IMR-90 (cell line): ENCODE measurements at regions not wholly inside any gene's neighbourhood (a gene's known extent, or its start where the extent isn't known, plus 50 kb on each side); places are given as distances from the start of the nearest gene placed in this dataset.

Experiments used
- ATAC-seq: fragments of 200-7000 bp; cut with Tn5 transposase; 2 replicates; pipeline ENCODE4 v1.9.1; 2020; ENCODE audit warnings: low read depth, mild to moderate bottlenecking, moderate library complexity
- BruUV-seq: library from RNA; stranded (reverse); fragments of 400-500 nt; replicated peaks from 2 replicates; lab custom pipeline; 2021; lab: Mats Ljungman, UMichigan
- CTCF ChIA-PET: fragments of 300-600 bp; formaldehyde crosslinking; extraction: SDS; loops from one replicate; lab custom pipeline; 2021; ENCODE audit warnings: antibody characterized with exemption; lab: Yijun Ruan, JAX
- POLR2A ChIA-PET: fragments of 300-600 bp; sonication (Branson Sonifier 250); formaldehyde crosslinking; loops from one replicate; lab custom pipeline; 2022; ENCODE audit warnings: antibody characterized with exemption; ENCODE audit not compliant: unreplicated experiment; lab: Charles Lee
- DNase-seq: peaks from one replicate; pipeline ENCODE4 v3.0.0; 2013
- H2AFZ ChIP-seq: replicated peaks from 2 replicates; pipeline ENCODE3; 2013; ENCODE audit warnings: low read length, mild to moderate bottlenecking; ENCODE audit not compliant: poor library complexity
- H2AK5ac ChIP-seq: 2 replicates; pipeline ENCODE4 v1.6.1; 2013; ENCODE audit warnings: low read depth, low read length, inconsistent platforms
- H2AK9ac ChIP-seq: replicated peaks from 2 replicates; pipeline ENCODE3; 2013; ENCODE audit warnings: mild to moderate bottlenecking, low read depth, low read length, moderate library complexity; ENCODE audit not compliant: poor library complexity
- H2BK120ac ChIP-seq: 2 replicates; pipeline ENCODE4 v1.6.1; 2013; ENCODE audit warnings: low read depth, low read length, inconsistent platforms
- H2BK15ac ChIP-seq: 3 replicates; pipeline ENCODE4 v1.6.1; 2013; ENCODE audit warnings: low read depth, low read length, inconsistent platforms
- H2BK20ac ChIP-seq: 2 replicates; pipeline ENCODE4 v1.6.1; 2013; ENCODE audit warnings: low read depth, mild to moderate bottlenecking, inconsistent platforms, low read length, moderate library complexity
- H2BK5ac ChIP-seq: 2 replicates; pipeline ENCODE4 v1.6.1; 2013; ENCODE audit warnings: mild to moderate bottlenecking, low read depth, low read length, inconsistent platforms; ENCODE audit not compliant: poor library complexity, severe bottlenecking
- H3K14ac ChIP-seq: replicated peaks from 2 replicates; pipeline ENCODE4 v1.6.1; 2013; ENCODE audit warnings: low read depth, low read length, inconsistent platforms
- H3K18ac ChIP-seq: 2 replicates; pipeline ENCODE4 v1.6.1; 2013; ENCODE audit warnings: low read depth, low read length, control low read depth
- H3K23ac ChIP-seq: 2 replicates; pipeline ENCODE4 v1.6.1; 2013; ENCODE audit warnings: low read depth, low read length, inconsistent platforms
- H3K27ac ChIP-seq: 2 replicates; pipeline ENCODE4 v1.5.1; 2013; ENCODE audit warnings: mild to moderate bottlenecking, control low read depth, low read length; ENCODE audit not compliant: insufficient read depth
- H3K27me3 ChIP-seq: 2 replicates; pipeline ENCODE4 v1.6.1; 2013; ENCODE audit warnings: low read length; ENCODE audit not compliant: control insufficient read depth, insufficient read depth
- H3K36me3 ChIP-seq: 2 replicates; pipeline ENCODE4 v1.6.1; 2013; ENCODE audit warnings: low read length, mixed read lengths; ENCODE audit not compliant: control insufficient read depth, insufficient read depth
- H3K4ac ChIP-seq: 2 replicates; pipeline ENCODE4 v1.6.1; 2013; ENCODE audit warnings: low read depth, low read length, inconsistent platforms
- H3K4me1 ChIP-seq: 2 replicates; pipeline ENCODE4 v1.6.1; 2013; ENCODE audit warnings: low read length, mixed read lengths; ENCODE audit not compliant: control insufficient read depth, insufficient read depth
- H3K4me2 ChIP-seq: 2 replicates; pipeline ENCODE4 v1.6.1; 2013; ENCODE audit warnings: low read depth, mild to moderate bottlenecking, control low read depth, low read length, moderate library complexity
- H3K4me3 ChIP-seq: 2 replicates; pipeline ENCODE4 v1.5.1; 2013; ENCODE audit warnings: low read depth, mild to moderate bottlenecking, control low read depth, low read length, moderate library complexity; ENCODE audit not compliant: insufficient read depth
- H3K56ac ChIP-seq: 2 replicates; pipeline ENCODE4 v1.6.1; 2013; ENCODE audit warnings: low read length, inconsistent platforms; ENCODE audit not compliant: insufficient read depth; ENCODE audit errors: extremely low read depth
- H3K79me1 ChIP-seq, 2 experiments: 2 replicates each; pipeline ENCODE4 v1.6.1; 2013; ENCODE audit warnings: low read length in 2 of 2, inconsistent platforms in 1 of 2, low read depth in 1 of 2
- H3K9ac ChIP-seq: 2 replicates; pipeline ENCODE4 v1.6.1; 2013; ENCODE audit warnings: low read depth, low read length, control low read depth
- H3K9me1 ChIP-seq: 2 replicates; pipeline ENCODE4 v1.6.1; 2013; ENCODE audit warnings: low read length, inconsistent platforms; ENCODE audit not compliant: insufficient read depth
- H3K9me3 ChIP-seq: 2 replicates; pipeline ENCODE4 v1.6.1; 2013; ENCODE audit warnings: low read length; ENCODE audit not compliant: control insufficient read depth, insufficient read depth
- H4K20me1 ChIP-seq: 2 replicates; pipeline ENCODE4 v1.6.1; 2013; ENCODE audit warnings: low read length, inconsistent platforms; ENCODE audit not compliant: insufficient read depth
- H4K5ac ChIP-seq: 2 replicates; pipeline ENCODE4 v1.6.1; 2013; ENCODE audit warnings: mild to moderate bottlenecking, low read depth, low read length, control low read depth
- H4K8ac ChIP-seq, 2 experiments: 2 replicates each; pipeline ENCODE4 v1.6.1; 2013; ENCODE audit warnings: low read depth in 2 of 2, low read length in 2 of 2, control low read depth in 1 of 2, inconsistent platforms in 1 of 2
- H4K91ac ChIP-seq: 2 replicates; pipeline ENCODE4 v1.6.1; 2013; ENCODE audit warnings: low read depth, low read length, inconsistent platforms; ENCODE audit not compliant: insufficient read depth
- BHLHE40 ChIP-seq: fragments of 150-350 bp; IDR thresholded peaks from 2 replicates; pipeline ENCODE4 v1.6.1; 2016; ENCODE audit warnings: mild to moderate bottlenecking, low read depth, low read length
- CEBPB ChIP-seq: IDR thresholded peaks from 2 replicates; pipeline ENCODE4 v1.6.1; 2012; ENCODE audit warnings: low read depth, low read length, improper control_type of control experiment
- CHD1 ChIP-seq: IDR thresholded peaks from 2 replicates; pipeline ENCODE4 v1.6.1; 2012; ENCODE audit warnings: low read depth, low read length, improper control_type of control experiment
- FOS ChIP-seq: fragments of 150-350 bp; IDR thresholded peaks from 2 replicates; pipeline ENCODE4 v1.6.1; 2016; ENCODE audit warnings: low read depth, low read length
- MAFK ChIP-seq: IDR thresholded peaks from 2 replicates; pipeline ENCODE4 v1.6.1; 2012; ENCODE audit warnings: low read depth, low read length, improper control_type of control experiment
- MAZ ChIP-seq: IDR thresholded peaks from 2 replicates; pipeline ENCODE4 v1.6.1; 2012; ENCODE audit warnings: low read depth, mild to moderate bottlenecking, low read length, improper control_type of control experiment, moderate library complexity, borderline replicate concordance
- MXI1 ChIP-seq: IDR thresholded peaks from 2 replicates; pipeline ENCODE4 v1.6.1; 2012; ENCODE audit warnings: low read depth, mild to moderate bottlenecking, low read length, moderate library complexity, borderline replicate concordance
- NFE2L2 ChIP-seq: fragments of 150-350 bp; IDR thresholded peaks from 2 replicates; pipeline ENCODE4 v1.6.1; 2016; ENCODE audit warnings: low read depth, mild to moderate bottlenecking, low read length
- POLR2A ChIP-seq: IDR thresholded peaks from 2 replicates; pipeline ENCODE4 v1.6.1; 2012; ENCODE audit warnings: mild to moderate bottlenecking, low read depth, low read length
- RAD21 ChIP-seq: IDR thresholded peaks from 2 replicates; pipeline ENCODE4 v1.6.1; 2012; ENCODE audit warnings: low read length, improper control_type of control experiment
- RCOR1 ChIP-seq: IDR thresholded peaks from 2 replicates; pipeline ENCODE4 v1.6.1; 2012; ENCODE audit warnings: mild to moderate bottlenecking, low read length, improper control_type of control experiment; ENCODE audit not compliant: insufficient replicate concordance
- RFX5 ChIP-seq: IDR thresholded peaks from 2 replicates; pipeline ENCODE4 v1.8.0; 2012; ENCODE audit warnings: low read depth, mild to moderate bottlenecking, low read length, moderate library complexity
- SMC3 ChIP-seq: fragments of 150-350 bp; IDR thresholded peaks from 2 replicates; pipeline ENCODE4 v1.6.1; 2016; ENCODE audit warnings: low read depth, mild to moderate bottlenecking, antibody characterized with exemption, low read length, moderate library complexity
- WGBS, 2 experiments: methylation state at CpG; one replicate each; pipeline versions ENCODE4 v1.1.5 to v1.1.7; 2013; ENCODE audit warnings: missing lambda C conversion rate in 2 of 2; ENCODE audit not compliant: insufficient read length in 1 of 2; ENCODE audit errors: extremely low coverage in 2 of 2; 5-methylcytosine and 5-hydroxymethylcytosine counted together
- dilution Hi-C: fragments of 300-500 bp; cut with HindIII; formaldehyde crosslinking; loops from one replicate; pipeline ENCODE4 v1.14.3; 2018; ENCODE audit warnings: low sequenced_read_pairs; ENCODE audit not compliant: unreplicated experiment
- in situ Hi-C: fragments of 300-500 bp; cut with MboI; formaldehyde crosslinking; loops from 3 replicates; pipeline ENCODE4 v1.14.3; 2019; ENCODE audit warnings: low sequenced_read_pairs, inconsistent platforms, mixed read lengths
- intact Hi-C: fragments of 100-400 bp; cut with micrococcal nuclease; formaldehyde crosslinking; loops from 2 replicates; pipeline ENCODE4 v1.10.0; 2022
- TF ChIP-seq, protein P1 (sequence below): fragments of 150-350 bp; IDR thresholded peaks from 2 replicates; pipeline ENCODE4 v1.6.1; 2016; ENCODE audit warnings: low read depth, mild to moderate bottlenecking, low read length, moderate library complexity, borderline replicate concordance
- TF ChIP-seq, protein P2 (sequence below): fragments of 150-350 bp; IDR thresholded peaks from 2 replicates; pipeline ENCODE4 v1.6.1; 2017; ENCODE audit warnings: mild to moderate bottlenecking, antibody characterized with exemption, low read length, low read depth
- TF ChIP-seq, protein P3 (sequence below): conservative IDR thresholded peaks from 2 replicates; pipeline ENCODE4 v1.5.1; 2012; ENCODE audit warnings: mild to moderate bottlenecking, low read depth, low read length, improper control_type of control experiment

DNA sequence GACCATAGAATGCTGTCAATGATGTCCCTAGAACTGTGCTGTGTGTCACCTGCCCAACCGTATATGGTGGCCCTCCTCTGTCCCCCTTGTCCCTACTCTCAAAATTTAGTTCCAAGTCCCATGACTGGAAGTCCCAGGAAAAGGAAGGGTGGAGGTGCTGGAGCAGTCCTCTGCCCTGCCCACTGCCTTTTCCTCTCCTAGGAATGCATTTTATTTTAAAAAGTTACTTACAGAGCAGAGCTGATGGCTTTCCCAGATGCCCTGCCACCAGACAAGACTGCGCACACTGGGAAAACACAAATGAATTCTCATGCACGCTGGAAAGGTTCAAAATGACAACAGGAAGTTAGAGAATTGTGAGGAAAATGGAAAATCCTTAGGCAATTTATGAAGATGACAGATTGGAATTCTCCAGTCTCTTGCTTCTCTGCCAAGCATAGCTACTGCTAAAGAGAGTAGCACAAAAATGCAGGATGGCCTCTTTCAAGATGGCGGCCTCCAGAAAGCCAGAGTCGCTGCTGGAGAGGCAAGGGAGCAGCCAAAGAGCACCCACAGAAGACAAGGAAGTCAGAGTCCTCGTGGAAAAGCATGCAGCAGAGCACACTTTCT is 117.1 kb upstream of the TSC22D1 start:
- Histone ChIP-seq H4K8ac (no peak overlapping the region), H3K79me1 (no peaks in the 10 kb centered on the region), H3K9me3 (no peaks in the 10 kb centered on the region), H4K20me1 (no peaks in the 10 kb centered on the region), H3K14ac (no peak overlapping the region), H3K4me1 (no peaks in the 10 kb centered on the region), H3K23ac (no peak overlapping the region; the same call in 1 of the 2 replicates), H3K18ac (no peak overlapping the region), H2BK120ac (no peak overlapping the region), H4K5ac (no peak overlapping the region), H3K4me3 (no peak overlapping the region), H3K27ac (no peak overlapping the region), H3K56ac (no peak overlapping the region), H4K91ac (no peak overlapping the region), H2AK9ac (no peak overlapping the region), H3K9me1 (no peaks in the 10 kb centered on the region), H2AK5ac (no peak overlapping the region), H3K4me2 (no peak overlapping the region), H3K36me3 (no peaks in the 10 kb centered on the region), H2AFZ (peak overlapping the region; percentile 19), H2BK20ac (no peak overlapping the region), H3K9ac (no peak overlapping the region), H2BK5ac (no peak overlapping the region), H3K27me3 (no peaks in the 10 kb centered on the region), H2BK15ac (no peak overlapping the region), H3K4ac (no peak overlapping the region)
- DNase-seq = no peak
- in situ Hi-C loops = no loop called here
- 82% methylated on average over 2 of the region's 6 CpGs; no CpG with 5 or more reads in 1 of the 2 experiments for WGBS, 2 experiments
- CTCF ChIA-PET = no interaction called here
- no peak for TF ChIP-seq SMC3
- no peak for TF ChIP-seq RAD21
- no peak for TF ChIP-seq CEBPB
- no peak for TF ChIP-seq RFX5
- TF ChIP-seq NFE2L2 = no peak
- no peak for TF ChIP-seq MAZ
- TF ChIP-seq RCOR1 = no peak
- no peak for TF ChIP-seq MAFK
- no peak for TF ChIP-seq CHD1
- TF ChIP-seq MXI1 = no peak
- TF ChIP-seq, protein P1, sequence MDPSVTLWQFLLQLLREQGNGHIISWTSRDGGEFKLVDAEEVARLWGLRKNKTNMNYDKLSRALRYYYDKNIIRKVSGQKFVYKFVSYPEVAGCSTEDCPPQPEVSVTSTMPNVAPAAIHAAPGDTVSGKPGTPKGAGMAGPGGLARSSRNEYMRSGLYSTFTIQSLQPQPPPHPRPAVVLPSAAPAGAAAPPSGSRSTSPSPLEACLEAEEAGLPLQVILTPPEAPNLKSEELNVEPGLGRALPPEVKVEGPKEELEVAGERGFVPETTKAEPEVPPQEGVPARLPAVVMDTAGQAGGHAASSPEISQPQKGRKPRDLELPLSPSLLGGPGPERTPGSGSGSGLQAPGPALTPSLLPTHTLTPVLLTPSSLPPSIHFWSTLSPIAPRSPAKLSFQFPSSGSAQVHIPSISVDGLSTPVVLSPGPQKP = no peak
- TF ChIP-seq, protein P2, sequence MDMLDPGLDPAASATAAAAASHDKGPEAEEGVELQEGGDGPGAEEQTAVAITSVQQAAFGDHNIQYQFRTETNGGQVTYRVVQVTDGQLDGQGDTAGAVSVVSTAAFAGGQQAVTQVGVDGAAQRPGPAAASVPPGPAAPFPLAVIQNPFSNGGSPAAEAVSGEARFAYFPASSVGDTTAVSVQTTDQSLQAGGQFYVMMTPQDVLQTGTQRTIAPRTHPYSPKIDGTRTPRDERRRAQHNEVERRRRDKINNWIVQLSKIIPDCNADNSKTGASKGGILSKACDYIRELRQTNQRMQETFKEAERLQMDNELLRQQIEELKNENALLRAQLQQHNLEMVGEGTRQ = no peak
- no peak for TF ChIP-seq POLR2A
- no peak for TF ChIP-seq BHLHE40
- TF ChIP-seq, protein P3, sequence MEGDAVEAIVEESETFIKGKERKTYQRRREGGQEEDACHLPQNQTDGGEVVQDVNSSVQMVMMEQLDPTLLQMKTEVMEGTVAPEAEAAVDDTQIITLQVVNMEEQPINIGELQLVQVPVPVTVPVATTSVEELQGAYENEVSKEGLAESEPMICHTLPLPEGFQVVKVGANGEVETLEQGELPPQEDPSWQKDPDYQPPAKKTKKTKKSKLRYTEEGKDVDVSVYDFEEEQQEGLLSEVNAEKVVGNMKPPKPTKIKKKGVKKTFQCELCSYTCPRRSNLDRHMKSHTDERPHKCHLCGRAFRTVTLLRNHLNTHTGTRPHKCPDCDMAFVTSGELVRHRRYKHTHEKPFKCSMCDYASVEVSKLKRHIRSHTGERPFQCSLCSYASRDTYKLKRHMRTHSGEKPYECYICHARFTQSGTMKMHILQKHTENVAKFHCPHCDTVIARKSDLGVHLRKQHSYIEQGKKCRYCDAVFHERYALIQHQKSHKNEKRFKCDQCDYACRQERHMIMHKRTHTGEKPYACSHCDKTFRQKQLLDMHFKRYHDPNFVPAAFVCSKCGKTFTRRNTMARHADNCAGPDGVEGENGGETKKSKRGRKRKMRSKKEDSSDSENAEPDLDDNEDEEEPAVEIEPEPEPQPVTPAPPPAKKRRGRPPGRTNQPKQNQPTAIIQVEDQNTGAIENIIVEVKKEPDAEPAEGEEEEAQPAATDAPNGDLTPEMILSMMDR = no peak
- TF ChIP-seq FOS = no peak
- no peak for ATAC-seq
- dilution Hi-C loops = no loop called here
- POLR2A ChIA-PET = interaction anchor here (0.6 kb wide), 1 partner anchor 204 kb away, joined by 4 read pairs; no protein-coding TSS in a partner anchor
- BruUV-seq = no TSS peak
- intact Hi-C loops = no loop called here
